ENCODE measurements at regions not wholly inside any gene's neighbourhood (a gene's known extent, or its start where the extent isn't known, plus 50 kb on each side); places are given as distances from the start of the nearest gene placed in this dataset.

DNA sequence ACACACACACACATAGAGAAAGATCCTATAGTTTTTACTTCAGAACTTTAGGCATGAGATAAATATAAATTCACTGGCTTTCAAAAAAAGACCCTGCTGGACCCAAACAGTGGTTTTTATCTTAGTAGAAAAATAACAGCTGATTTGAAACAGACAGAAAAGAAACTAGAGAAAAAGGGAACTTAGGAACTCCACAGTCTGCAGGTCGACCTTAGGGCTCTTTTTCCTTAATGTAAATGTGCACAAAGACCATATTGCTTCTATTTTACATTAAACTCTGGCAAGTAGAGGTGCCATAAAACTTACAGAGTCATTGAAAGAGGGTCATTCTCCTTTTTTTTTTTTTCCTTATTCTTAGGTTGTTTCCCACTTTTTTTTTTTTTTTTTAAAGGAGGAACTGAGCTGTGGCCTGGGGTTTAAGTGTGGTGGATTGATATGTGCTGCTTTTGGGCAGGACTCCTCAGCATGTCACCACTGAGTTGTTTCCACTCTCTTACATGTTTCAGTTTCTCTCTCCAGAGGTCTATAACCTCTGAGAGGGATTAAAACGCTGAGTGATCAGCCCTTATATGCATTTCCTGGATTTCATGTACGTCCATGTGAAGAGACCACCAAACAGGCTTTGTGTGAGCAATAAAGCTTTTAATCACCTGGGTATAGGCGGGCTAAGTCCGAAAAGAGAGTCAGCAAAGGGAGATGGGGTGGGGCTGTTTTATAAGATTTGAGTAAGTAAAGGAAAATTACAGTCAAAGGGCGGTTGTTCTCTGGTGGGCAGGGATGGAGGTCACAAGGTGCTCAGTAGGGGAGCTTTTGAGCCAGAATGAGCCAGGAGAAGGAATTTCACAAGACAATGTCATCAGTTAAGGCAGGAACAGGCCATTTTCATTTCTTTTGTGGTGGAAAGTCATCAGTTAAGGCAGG lies 70.8 kb upstream of the PACRGL start:
- TF ChIP-seq, protein P1, sequence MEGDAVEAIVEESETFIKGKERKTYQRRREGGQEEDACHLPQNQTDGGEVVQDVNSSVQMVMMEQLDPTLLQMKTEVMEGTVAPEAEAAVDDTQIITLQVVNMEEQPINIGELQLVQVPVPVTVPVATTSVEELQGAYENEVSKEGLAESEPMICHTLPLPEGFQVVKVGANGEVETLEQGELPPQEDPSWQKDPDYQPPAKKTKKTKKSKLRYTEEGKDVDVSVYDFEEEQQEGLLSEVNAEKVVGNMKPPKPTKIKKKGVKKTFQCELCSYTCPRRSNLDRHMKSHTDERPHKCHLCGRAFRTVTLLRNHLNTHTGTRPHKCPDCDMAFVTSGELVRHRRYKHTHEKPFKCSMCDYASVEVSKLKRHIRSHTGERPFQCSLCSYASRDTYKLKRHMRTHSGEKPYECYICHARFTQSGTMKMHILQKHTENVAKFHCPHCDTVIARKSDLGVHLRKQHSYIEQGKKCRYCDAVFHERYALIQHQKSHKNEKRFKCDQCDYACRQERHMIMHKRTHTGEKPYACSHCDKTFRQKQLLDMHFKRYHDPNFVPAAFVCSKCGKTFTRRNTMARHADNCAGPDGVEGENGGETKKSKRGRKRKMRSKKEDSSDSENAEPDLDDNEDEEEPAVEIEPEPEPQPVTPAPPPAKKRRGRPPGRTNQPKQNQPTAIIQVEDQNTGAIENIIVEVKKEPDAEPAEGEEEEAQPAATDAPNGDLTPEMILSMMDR (IDR thresholded peaks at IDR 0.05; ENCODE audit: unreplicated experiment) = no peak
- H3K9me3 Mint-ChIP-seq (ENCODE audit: unreplicated experiment) = peaks cover 2% of the 10 kb centered on the region
- no peak overlapping the region for H3K27ac Mint-ChIP-seq (ENCODE audit: unreplicated experiment)
- no peak overlapping the region for H3K4me3 Mint-ChIP-seq (ENCODE audit: unreplicated experiment)
- H3K4me1 Mint-ChIP-seq (ENCODE audit: unreplicated experiment) = no peaks in the 10 kb centered on the region
- no peaks in the 10 kb centered on the region for H3K27me3 Mint-ChIP-seq (ENCODE audit: unreplicated experiment)
- no peak for DNase-seq (ENCODE audit: low spot score)
- H3K36me3 Mint-ChIP-seq (ENCODE audit: low read depth, unreplicated experiment) = peaks cover 7% of the 10 kb centered on the region

DNA sequence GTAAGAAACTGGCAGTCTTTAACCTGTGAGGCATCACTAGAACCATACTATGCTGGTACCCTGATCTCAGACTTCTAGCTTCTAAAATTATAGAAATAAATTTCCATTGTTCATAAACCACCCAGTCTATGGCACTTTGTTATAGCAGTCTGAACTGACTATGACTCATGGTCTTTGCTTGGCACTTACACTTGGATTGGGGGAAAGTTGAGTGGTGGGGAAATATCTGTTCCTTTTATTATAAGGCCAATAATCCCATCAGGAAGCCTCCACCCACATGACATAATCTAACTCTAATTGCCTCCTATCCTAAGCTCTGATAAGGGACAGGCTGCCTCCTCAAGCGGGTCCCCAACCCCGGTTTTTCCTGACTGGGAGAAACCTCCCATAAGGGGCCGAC lies 61.4 kb upstream of the PACRGL start:
- no peak overlapping the region for H3K27ac Mint-ChIP-seq (ENCODE audit: unreplicated experiment)
- peaks cover 5% of the 10 kb centered on the region for H3K27me3 Mint-ChIP-seq (ENCODE audit: unreplicated experiment)
- H3K4me1 Mint-ChIP-seq (ENCODE audit: unreplicated experiment) = no peaks in the 10 kb centered on the region
- peaks cover 5% of the 10 kb centered on the region for H3K9me3 Mint-ChIP-seq (ENCODE audit: unreplicated experiment)
- H3K4me3 Mint-ChIP-seq (ENCODE audit: unreplicated experiment) = no peak overlapping the region
- no peak for DNase-seq (ENCODE audit: low spot score)
- TF ChIP-seq, protein P1 (IDR thresholded peaks at IDR 0.05; ENCODE audit: unreplicated experiment) = no peak
- peaks cover 15% of the 10 kb centered on the region for H3K36me3 Mint-ChIP-seq (ENCODE audit: low read depth, unreplicated experiment)

DNA sequence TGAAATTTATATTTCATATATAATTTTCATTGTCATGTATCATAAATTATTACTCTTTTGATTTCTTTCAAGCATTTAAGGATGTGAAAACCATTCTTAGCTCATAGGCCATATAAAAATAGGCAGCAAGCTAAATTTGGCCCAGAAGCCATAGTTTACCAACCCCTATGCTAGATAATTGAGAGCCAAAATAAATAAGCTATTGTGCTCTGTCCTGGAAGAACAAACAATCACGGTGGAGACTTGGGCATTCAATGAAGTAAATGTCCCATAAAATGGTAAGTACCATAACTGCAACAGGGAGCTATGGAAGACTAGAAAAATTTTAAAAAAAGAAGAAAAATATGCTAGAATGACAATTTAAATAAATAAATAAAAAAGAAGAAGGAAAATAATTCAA lies 60.9 kb upstream of the PACRGL start:
- H3K9me3 Mint-ChIP-seq (ENCODE audit: unreplicated experiment) = peaks cover 3% of the 10 kb centered on the region
- H3K36me3 Mint-ChIP-seq (ENCODE audit: low read depth, unreplicated experiment) = peaks cover 9% of the 10 kb centered on the region
- TF ChIP-seq, protein P1 (IDR thresholded peaks at IDR 0.05; ENCODE audit: unreplicated experiment) = no peak
- DNase-seq (ENCODE audit: low spot score) = no peak
- H3K27me3 Mint-ChIP-seq (ENCODE audit: unreplicated experiment) = peaks cover 5% of the 10 kb centered on the region
- H3K4me1 Mint-ChIP-seq (ENCODE audit: unreplicated experiment) = no peaks in the 10 kb centered on the region
- H3K4me3 Mint-ChIP-seq (ENCODE audit: unreplicated experiment) = no peak overlapping the region
- H3K27ac Mint-ChIP-seq (ENCODE audit: unreplicated experiment) = no peak overlapping the region

DNA sequence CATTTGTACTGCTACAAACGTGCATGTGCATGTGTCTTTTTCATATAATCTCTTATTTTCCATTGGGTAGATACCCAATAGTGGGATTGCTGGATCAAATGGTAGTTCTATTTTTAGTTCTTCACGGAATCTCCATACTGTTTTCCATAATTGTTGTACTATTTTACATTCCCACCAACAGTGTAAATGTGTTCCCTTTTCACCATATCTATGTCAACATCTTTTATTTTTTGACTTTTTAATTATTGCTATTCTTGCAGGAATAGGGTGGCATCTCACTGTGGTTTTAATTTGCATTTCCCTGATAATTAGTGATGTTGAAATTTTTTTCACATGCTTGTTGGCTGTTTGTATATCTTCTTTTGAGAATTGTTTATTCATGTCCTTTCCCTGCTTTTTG lies 59.3 kb upstream of the PACRGL start:
- TF ChIP-seq, protein P1 (IDR thresholded peaks at IDR 0.05; ENCODE audit: unreplicated experiment) = no peak
- Mint-ChIP-seq H3K4me1 (ENCODE audit: unreplicated experiment) (no peaks in the 10 kb centered on the region), H3K4me3 (ENCODE audit: unreplicated experiment) (no peak overlapping the region), H3K9me3 (ENCODE audit: unreplicated experiment) (no peaks in the 10 kb centered on the region), H3K27ac (ENCODE audit: unreplicated experiment) (no peak overlapping the region), H3K27me3 (ENCODE audit: unreplicated experiment) (peaks cover 1% of the 10 kb centered on the region), H3K36me3 (ENCODE audit: low read depth, unreplicated experiment) (no peaks in the 10 kb centered on the region)
- DNase-seq (ENCODE audit: low spot score) = no peak

DNA sequence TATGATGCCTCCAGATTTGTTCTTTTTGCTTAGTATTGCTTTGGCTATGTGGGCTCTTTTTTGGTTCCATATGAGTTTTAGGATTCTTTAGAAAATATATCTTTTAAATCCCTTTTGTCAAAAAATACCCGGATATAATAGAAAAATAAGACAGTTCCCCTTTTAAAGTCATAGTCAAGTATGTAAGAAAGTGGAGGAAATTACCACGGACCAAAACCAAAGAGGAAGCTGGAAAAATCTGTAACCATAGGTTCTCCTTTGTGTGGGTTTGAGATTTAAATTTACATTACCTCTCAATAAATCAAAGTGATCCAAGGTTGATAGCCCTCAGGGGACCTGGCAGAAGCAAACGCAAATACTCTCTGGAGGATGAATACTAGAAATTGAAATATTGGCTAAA lies 58.3 kb upstream of the PACRGL start:
- Mint-ChIP-seq H3K27me3 (ENCODE audit: unreplicated experiment) (peaks cover 1% of the 10 kb centered on the region), H3K4me1 (ENCODE audit: unreplicated experiment) (no peaks in the 10 kb centered on the region), H3K27ac (ENCODE audit: unreplicated experiment) (no peak overlapping the region), H3K36me3 (ENCODE audit: low read depth, unreplicated experiment) (no peaks in the 10 kb centered on the region), H3K9me3 (ENCODE audit: unreplicated experiment) (no peaks in the 10 kb centered on the region), H3K4me3 (ENCODE audit: unreplicated experiment) (no peak overlapping the region)
- DNase-seq (ENCODE audit: low spot score) = no peak
- TF ChIP-seq, protein P1 (IDR thresholded peaks at IDR 0.05; ENCODE audit: unreplicated experiment) = no peak
